Adrenal gland (tissue), 9 donors: ENCODE measurements at regions not wholly inside any gene's neighbourhood (a gene's known extent, or its start where the extent isn't known, plus 50 kb on each side); places are given as distances from the start of the nearest gene placed in this dataset.

Experiments
- DNase-seq, 7 donors: peaks; one replicate each; pipeline ENCODE4 v3.0.0-alpha.2; 2019 to 2020
- H3K27ac ChIP-seq, 5 donors: fragments of 200-600 bp; sonication (generic) in 4 of 5; 1 replicate in 3 of 5; 2 replicates in 2 of 5; pipeline versions ENCODE4 v1.5.1 to v1.8.0; 2016 to 2020; ENCODE audit warnings: mild to moderate bottlenecking in 1 of 5
- H3K27me3 ChIP-seq: fragments of 200-600 bp; 2 replicates; pipeline ENCODE4 v1.8.0; 2021
- H3K36me3 ChIP-seq, 2 donors: fragments of 200-600 bp; replicated peaks in 1 of 2; 1 replicate in 1 of 2; 2 replicates in 1 of 2; pipeline versions ENCODE4 v1.5.1 to v1.8.0; 2018 to 2022
- H3K4me1 ChIP-seq, 2 donors: fragments of 200-600 bp; replicated peaks in 1 of 2; 1 replicate in 1 of 2; 2 replicates in 1 of 2; pipeline versions ENCODE4 v1.5.1 to v1.8.0; 2018 to 2021
- H3K4me3 ChIP-seq, 4 donors: fragments of 200-600 bp; sonication (generic) in 3 of 4; one replicate each; pipeline ENCODE4 v1.5.1; 2016 to 2018
- H3K9me3 ChIP-seq, 3 donors: fragments of 200-600 bp; sonication (generic) in 1 of 3; replicated peaks in 1 of 3; 1 replicate in 2 of 3; 2 replicates in 1 of 3; pipeline versions ENCODE4 v1.5.1 to v1.8.0; 2016 to 2021
- CTCF ChIP-seq, 6 experiments: fragments of 450-650 bp in 4 of 6; fragments of 200-600 bp in 2 of 6; sonication (generic) in 1 of 6; IDR thresholded peaks; 1 replicate in 5 of 6; 2 replicates in 1 of 6; pipeline versions ENCODE4 v1.5.1 to v1.8.0; 2016 to 2021; ENCODE audit warnings: antibody characterized with exemption in 6 of 6, mild to moderate bottlenecking in 2 of 6, moderate library complexity in 1 of 6
- POLR2A ChIP-seq, 2 donors: fragments of 450-650 bp; IDR thresholded peaks; one replicate each; pipeline ENCODE4 v1.6.1; 2017; ENCODE audit warnings: antibody characterized with exemption in 2 of 2, mild to moderate bottlenecking in 2 of 2, moderate library complexity in 1 of 2
- WGBS, 4 donors: extraction: QIAGEN DNeasy Blood & Tissue Kit in 2 of 4; methylation state at CpG; one replicate each; pipeline versions ENCODE4 v1.1.5 to v1.1.7; 2013 to 2017; 5-methylcytosine and 5-hydroxymethylcytosine counted together
- intact Hi-C, 2 donors: fragments of 100-400 bp; cut with DNase I; formaldehyde crosslinking; loops; one replicate each; pipeline versions ENCODE4 v1.14.1 to v1.15.0; 2022 to 2023
- donor health status: healthy with polysubstance abuse.
- donor health status: Bipolar disorder and iron deficiency.
- donor health status: DM: yes; HTN: yes; CAD: no.
- donor health status: DM: no; HTN: no; CAD: no.
- donor health status: DM: no; HTN: no; CAD: no.

GRCh38 chr5:25066239-25066638 lies 421.5 kb upstream of the CDH10 start:
- H3K36me3 ChIP-seq, result no peaks in the 10 kb centered on the region
- no peak overlapping the region for H3K27ac ChIP-seq
- H3K4me1 ChIP-seq, result no peaks in the 10 kb centered on the region
- no peak for DNase-seq
- 71 to 94% (median 84%) methylated on average over 1 of the region's 1 CpG for WGBS, 4 donors
- no peak overlapping the region for H3K4me3 ChIP-seq
- intact Hi-C loops, result no loop called here
- no peaks in the 10 kb centered on the region for H3K9me3 ChIP-seq
- H3K27me3 ChIP-seq, result no peaks in the 10 kb centered on the region
- TF ChIP-seq CTCF (IDR thresholded peaks at IDR 0.05) (no peak), POLR2A (IDR thresholded peaks at IDR 0.05) (no peak)

GRCh38 chr5:25064306-25064705 lies 419.5 kb upstream of the CDH10 start:
- H3K4me3 ChIP-seq, result no peak overlapping the region
- H3K27ac ChIP-seq, result no peak overlapping the region
- no peaks in the 10 kb centered on the region for H3K9me3 ChIP-seq
- H3K36me3 ChIP-seq, result no peaks in the 10 kb centered on the region
- H3K27me3 ChIP-seq, result no peaks in the 10 kb centered on the region
- 73 to 81% (median 76%) methylated on average over 5 of the region's 5 CpGs for WGBS, 4 donors
- intact Hi-C loops, result no loop called here
- no peaks in the 10 kb centered on the region for H3K4me1 ChIP-seq
- no peak for DNase-seq
- TF ChIP-seq POLR2A (IDR thresholded peaks at IDR 0.05) (no peak), CTCF (IDR thresholded peaks at IDR 0.05) (no peak)

GRCh38 chr5:25060575-25060974 lies 415.8 kb upstream of the CDH10 start:
- intact Hi-C loops, result no loop called here
- H3K4me3 ChIP-seq, result no peak overlapping the region
- DNase-seq, result no peak
- H3K36me3 ChIP-seq, result no peaks in the 10 kb centered on the region
- no peaks in the 10 kb centered on the region for H3K27me3 ChIP-seq
- no peak overlapping the region for H3K27ac ChIP-seq
- H3K4me1 ChIP-seq, result no peaks in the 10 kb centered on the region
- TF ChIP-seq CTCF (IDR thresholded peaks at IDR 0.05) (no peak), POLR2A (IDR thresholded peaks at IDR 0.05) (no peak)
- no peaks in the 10 kb centered on the region for H3K9me3 ChIP-seq
- WGBS, 4 donors, result 66 to 72% (median 69%) methylated on average over 2 of the region's 2 CpGs

- H3K27me3 ChIP-seq, result no peaks in the 10 kb centered on the region
- no peaks in the 10 kb centered on the region for H3K4me1 ChIP-seq
- no peak overlapping the region for H3K27ac ChIP-seq
- H3K36me3 ChIP-seq, result no peaks in the 10 kb centered on the region
- no peaks in the 10 kb centered on the region for H3K9me3 ChIP-seq
- intact Hi-C loops, result no loop called here
- H3K4me3 ChIP-seq, result no peak overlapping the region
- no peak for TF ChIP-seq POLR2A (IDR thresholded peaks at IDR 0.05)
- TF ChIP-seq CTCF (IDR thresholded peaks at IDR 0.05), result no peak
- DNase-seq, result no peak
These were observed 412.1 kb upstream of the CDH10 start for GRCh38 chr5:25056836-25057235.
